ENCODE measurements at regions not wholly inside any gene's neighbourhood (a gene's known extent, or its start where the extent isn't known, plus 50 kb on each side); places are given as distances from the start of the nearest gene placed in this dataset.
"Not testable (repeated sequence)": the region's sequence is repeated elsewhere in the genome, so short reads cannot be mapped to it uniquely, and the experiment has no call there.

DNA sequence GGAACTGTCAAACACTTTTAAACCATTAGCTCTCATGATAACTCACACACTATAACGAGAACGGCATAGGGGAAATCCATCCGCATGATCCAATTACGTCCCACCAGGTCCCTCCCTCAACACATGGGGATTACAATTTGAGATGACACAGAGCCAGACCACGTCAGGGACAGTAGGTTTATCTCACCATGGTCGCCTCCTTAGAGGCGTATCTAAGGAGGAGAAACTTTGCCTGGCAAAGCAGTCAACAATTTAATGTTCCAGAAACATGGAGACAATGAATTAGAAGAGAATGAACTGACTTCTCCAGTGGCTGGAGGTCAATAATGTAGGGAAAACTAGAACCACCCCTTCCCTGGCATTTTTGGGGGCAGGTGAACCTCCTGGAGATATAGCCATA, 488.4 kb upstream of the AUTS2 start:
- no peak for DNase-seq
- no peaks in the 10 kb centered on the region for H3K27me3 ChIP-seq
- H3K4me1 ChIP-seq: no peaks in the 10 kb centered on the region
- intact Hi-C loops (cut with DNase I; ENCODE audit: low total_unique reads): no loop called here
- WGBS, 5 donors: 82 to 86% (median 85%) methylated on average over 7 of the region's 7 CpGs
- peaks cover 0 to 8% (median 1%) of the 10 kb centered on the region in 4 donors for H3K9me3 ChIP-seq
- H3K4me3 ChIP-seq: no peak overlapping the region
- H3K27ac ChIP-seq: no peak overlapping the region
- no peaks in the 10 kb centered on the region for H3K36me3 ChIP-seq
- TF ChIP-seq, protein P1, sequence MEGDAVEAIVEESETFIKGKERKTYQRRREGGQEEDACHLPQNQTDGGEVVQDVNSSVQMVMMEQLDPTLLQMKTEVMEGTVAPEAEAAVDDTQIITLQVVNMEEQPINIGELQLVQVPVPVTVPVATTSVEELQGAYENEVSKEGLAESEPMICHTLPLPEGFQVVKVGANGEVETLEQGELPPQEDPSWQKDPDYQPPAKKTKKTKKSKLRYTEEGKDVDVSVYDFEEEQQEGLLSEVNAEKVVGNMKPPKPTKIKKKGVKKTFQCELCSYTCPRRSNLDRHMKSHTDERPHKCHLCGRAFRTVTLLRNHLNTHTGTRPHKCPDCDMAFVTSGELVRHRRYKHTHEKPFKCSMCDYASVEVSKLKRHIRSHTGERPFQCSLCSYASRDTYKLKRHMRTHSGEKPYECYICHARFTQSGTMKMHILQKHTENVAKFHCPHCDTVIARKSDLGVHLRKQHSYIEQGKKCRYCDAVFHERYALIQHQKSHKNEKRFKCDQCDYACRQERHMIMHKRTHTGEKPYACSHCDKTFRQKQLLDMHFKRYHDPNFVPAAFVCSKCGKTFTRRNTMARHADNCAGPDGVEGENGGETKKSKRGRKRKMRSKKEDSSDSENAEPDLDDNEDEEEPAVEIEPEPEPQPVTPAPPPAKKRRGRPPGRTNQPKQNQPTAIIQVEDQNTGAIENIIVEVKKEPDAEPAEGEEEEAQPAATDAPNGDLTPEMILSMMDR (IDR thresholded peaks at IDR 0.05): no peak
- TF ChIP-seq POLR2A (IDR thresholded peaks at IDR 0.05) (no peak), POLR2AphosphoS5 (IDR thresholded peaks at IDR 0.05) (no peak), EP300 (IDR thresholded peaks at IDR 0.05) (no peak)

GRCh38 chr7:69110450-69111050, 487.7 kb upstream of the AUTS2 start:
- no peaks in the 10 kb centered on the region for H3K36me3 ChIP-seq
- intact Hi-C loops (cut with DNase I; ENCODE audit: low total_unique reads): no loop called here
- DNase-seq: no peak
- WGBS, 5 donors: 74 to 90% (median 80%) methylated on average over 10 of the region's 10 CpGs
- no peak overlapping the region for H3K27ac ChIP-seq
- no peak for TF ChIP-seq POLR2A (IDR thresholded peaks at IDR 0.05)
- TF ChIP-seq EP300 (IDR thresholded peaks at IDR 0.05): no peak
- TF ChIP-seq, protein P1 (IDR thresholded peaks at IDR 0.05): no peak
- no peak for TF ChIP-seq POLR2AphosphoS5 (IDR thresholded peaks at IDR 0.05)
- H3K4me1 ChIP-seq: no peaks in the 10 kb centered on the region
- no peaks in the 10 kb centered on the region for H3K27me3 ChIP-seq
- H3K9me3 ChIP-seq: peaks cover 0 to 8% (median 1%) of the 10 kb centered on the region in 4 donors
- H3K4me3 ChIP-seq: no peak overlapping the region

DNA sequence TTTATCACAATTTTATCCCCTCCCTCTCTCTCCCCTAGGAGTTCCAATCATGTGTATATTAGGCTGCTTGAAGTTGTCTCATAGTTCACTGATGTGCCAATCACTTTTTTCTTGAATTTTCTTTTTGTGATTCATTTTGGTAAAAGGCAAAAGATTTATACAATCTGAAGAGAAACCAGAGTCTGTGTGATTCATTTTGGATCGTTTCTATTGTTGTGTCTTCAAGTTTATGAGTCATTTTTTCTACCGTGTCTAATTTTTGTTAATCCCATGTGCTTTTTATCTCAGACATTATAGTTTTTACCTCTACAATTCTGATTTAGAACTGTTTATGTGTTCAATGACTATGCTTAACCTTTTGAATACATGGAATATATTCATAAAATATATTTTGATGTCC, 483.9 kb upstream of the AUTS2 start:
- Histone ChIP-seq H3K27me3 (no peaks in the 10 kb centered on the region), H3K36me3 (no peaks in the 10 kb centered on the region), H3K4me3 (no peak overlapping the region), H3K4me1 (no peaks in the 10 kb centered on the region), H3K27ac (no peak overlapping the region), H3K9me3 (peaks cover 0 to 8% (median 1%) of the 10 kb centered on the region in 4 donors)
- DNase-seq: no peak
- 49 to 69% (median 63%) methylated on average over 2 of the region's 2 CpGs for WGBS, 5 donors
- intact Hi-C loops (cut with DNase I; ENCODE audit: low total_unique reads): no loop called here
- TF ChIP-seq EP300 (IDR thresholded peaks at IDR 0.05): no peak
- TF ChIP-seq POLR2AphosphoS5 (IDR thresholded peaks at IDR 0.05): no peak
- no peak for TF ChIP-seq POLR2A (IDR thresholded peaks at IDR 0.05)
- TF ChIP-seq, protein P1 (IDR thresholded peaks at IDR 0.05): no peak

DNA sequence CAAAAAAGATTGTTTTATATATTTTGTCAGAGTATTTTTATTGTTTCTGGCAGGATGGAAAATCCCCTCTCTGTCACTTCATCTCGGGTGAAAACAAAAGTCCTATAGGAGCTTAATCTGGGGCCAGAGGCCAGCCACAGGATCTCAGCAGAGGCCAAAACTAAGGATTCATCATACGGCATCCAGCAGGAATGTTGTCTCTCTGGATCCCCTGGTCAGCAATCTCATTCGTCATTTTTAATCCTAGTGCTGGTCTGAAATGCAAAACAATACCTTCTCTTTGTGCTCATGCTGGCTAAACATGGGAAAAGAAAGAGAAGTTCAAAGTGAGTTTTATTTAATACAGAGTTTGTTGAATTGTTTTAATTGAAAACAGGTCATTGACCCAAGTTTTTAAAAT, 482.5 kb upstream of the AUTS2 start:
- Histone ChIP-seq H3K4me3 (no peak overlapping the region), H3K27ac (no peak overlapping the region), H3K9me3 (peaks cover 0 to 8% (median 1%) of the 10 kb centered on the region in 4 donors), H3K36me3 (no peaks in the 10 kb centered on the region), H3K27me3 (no peaks in the 10 kb centered on the region), H3K4me1 (no peaks in the 10 kb centered on the region)
- no peak for TF ChIP-seq POLR2A (IDR thresholded peaks at IDR 0.05)
- TF ChIP-seq POLR2AphosphoS5 (IDR thresholded peaks at IDR 0.05): no peak
- no peak for TF ChIP-seq EP300 (IDR thresholded peaks at IDR 0.05)
- TF ChIP-seq, protein P1 (IDR thresholded peaks at IDR 0.05): no peak
- intact Hi-C loops (cut with DNase I; ENCODE audit: low total_unique reads): no loop called here
- WGBS, 5 donors: 29 to 35% (median 31%) methylated on average over 3 of the region's 3 CpGs
- DNase-seq: no peak

DNA sequence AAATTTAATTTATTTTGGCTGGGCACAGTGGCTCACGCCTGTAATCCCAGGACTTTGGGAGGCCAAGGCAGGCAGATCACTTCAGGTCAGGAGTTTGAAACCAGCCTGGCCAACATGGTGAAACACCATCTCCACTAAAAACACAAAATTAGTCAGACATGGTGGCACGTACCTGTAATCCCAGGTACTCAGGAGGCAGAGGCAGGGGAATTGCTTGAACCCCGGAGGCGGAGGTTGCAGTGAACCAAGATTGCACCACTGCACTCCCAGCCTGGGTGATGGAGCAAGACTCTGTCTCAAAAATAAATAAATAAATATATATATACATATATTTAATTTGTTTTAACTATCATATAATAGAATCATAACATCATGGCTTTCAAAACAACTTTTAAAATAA, 482.1 kb upstream of the AUTS2 start:
- H3K4me1 ChIP-seq; intact Hi-C loops (cut with DNase I; ENCODE audit: low total_unique reads); H3K9me3 ChIP-seq; DNase-seq; H3K4me3 ChIP-seq; H3K27ac ChIP-seq; H3K27me3 ChIP-seq; H3K36me3 ChIP-seq: not testable (repeated sequence)
- WGBS, 5 donors: 82 to 93% (median 86%) methylated on average over 4 of the region's 4 CpGs
